AG09309 (cell line): ENCODE measurements at regions not wholly inside any gene's neighbourhood (a gene's known extent, or its start where the extent isn't known, plus 50 kb on each side); places are given as distances from the start of the nearest gene placed in this dataset.

Experiments used
- DNase-seq: peaks from one replicate; pipeline ENCODE4 v3.0.0-alpha.2; 2010; ENCODE audit warnings: low read depth
- H3K4me3 ChIP-seq: 2 replicates; pipeline ENCODE4 v1.5.1; 2011; ENCODE audit warnings: mild to moderate bottlenecking, low read depth, low read length, moderate library complexity; ENCODE audit not compliant: control insufficient read depth
- TF ChIP-seq, protein P1 (sequence below): IDR thresholded peaks from 2 replicates; pipeline ENCODE4 v1.5.1; 2011; ENCODE audit warnings: mild to moderate bottlenecking, low read depth, low read length, inconsistent platforms; ENCODE audit not compliant: insufficient read depth, control insufficient read depth; ENCODE audit errors: missing control alignments

- TF ChIP-seq, protein P1, sequence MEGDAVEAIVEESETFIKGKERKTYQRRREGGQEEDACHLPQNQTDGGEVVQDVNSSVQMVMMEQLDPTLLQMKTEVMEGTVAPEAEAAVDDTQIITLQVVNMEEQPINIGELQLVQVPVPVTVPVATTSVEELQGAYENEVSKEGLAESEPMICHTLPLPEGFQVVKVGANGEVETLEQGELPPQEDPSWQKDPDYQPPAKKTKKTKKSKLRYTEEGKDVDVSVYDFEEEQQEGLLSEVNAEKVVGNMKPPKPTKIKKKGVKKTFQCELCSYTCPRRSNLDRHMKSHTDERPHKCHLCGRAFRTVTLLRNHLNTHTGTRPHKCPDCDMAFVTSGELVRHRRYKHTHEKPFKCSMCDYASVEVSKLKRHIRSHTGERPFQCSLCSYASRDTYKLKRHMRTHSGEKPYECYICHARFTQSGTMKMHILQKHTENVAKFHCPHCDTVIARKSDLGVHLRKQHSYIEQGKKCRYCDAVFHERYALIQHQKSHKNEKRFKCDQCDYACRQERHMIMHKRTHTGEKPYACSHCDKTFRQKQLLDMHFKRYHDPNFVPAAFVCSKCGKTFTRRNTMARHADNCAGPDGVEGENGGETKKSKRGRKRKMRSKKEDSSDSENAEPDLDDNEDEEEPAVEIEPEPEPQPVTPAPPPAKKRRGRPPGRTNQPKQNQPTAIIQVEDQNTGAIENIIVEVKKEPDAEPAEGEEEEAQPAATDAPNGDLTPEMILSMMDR: no peak
- DNase-seq: no peak
- H3K4me3 ChIP-seq: no peak overlapping the region
Measured at GRCh38 chr4:14025891-14026290, 398.4 kb upstream of the BOD1L1 start.

GRCh38 chr4:14028862-14029261 is 401.3 kb upstream of the BOD1L1 start:
- no peak for DNase-seq
- no peak overlapping the region for H3K4me3 ChIP-seq
- TF ChIP-seq, protein P1: no peak

GRCh38 chr4:14035076-14035475 is 407.6 kb upstream of the BOD1L1 start:
- no peak for DNase-seq
- TF ChIP-seq, protein P1: no peak

GRCh38 chr4:14043203-14043602 is 415.7 kb upstream of the BOD1L1 start:
- no peak overlapping the region for H3K4me3 ChIP-seq
- no peak for DNase-seq
- TF ChIP-seq, protein P1: no peak

More at GRCh38 chr4:14035076-14035475, 407.6 kb upstream of the BOD1L1 start:
- no peak overlapping the region for H3K4me3 ChIP-seq

GRCh38 chr4:14046642-14047041 is 419.1 kb upstream of the BOD1L1 start:
- TF ChIP-seq, protein P1: no peak
- no peak overlapping the region for H3K4me3 ChIP-seq
- no peak for DNase-seq

DNA sequence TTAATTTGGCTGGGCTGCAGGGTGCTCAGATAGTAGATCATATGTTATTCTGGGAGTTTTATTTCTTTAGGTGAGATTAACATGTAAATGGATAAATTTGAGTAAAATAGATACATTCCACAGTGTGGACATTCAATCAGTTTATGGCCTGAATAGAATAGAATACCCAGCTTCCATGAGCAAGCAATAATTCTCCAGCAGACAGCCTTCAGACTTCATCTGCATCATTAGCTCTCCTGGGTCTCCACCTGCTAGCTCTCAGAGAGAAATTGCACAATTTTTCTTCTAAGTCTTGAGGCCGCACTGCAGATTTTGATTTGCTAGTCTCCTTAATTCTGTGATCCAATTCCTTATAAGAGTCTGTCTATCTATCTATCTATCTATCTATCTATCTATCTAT is 420.3 kb upstream of the BOD1L1 start:
- DNase-seq: no peak
- H3K4me3 ChIP-seq: no peak overlapping the region
- TF ChIP-seq, protein P1: no peak

GRCh38 chr4:14049946-14050345 is 422.4 kb upstream of the BOD1L1 start:
- no peak overlapping the region for H3K4me3 ChIP-seq
- TF ChIP-seq, protein P1: no peak
- no peak for DNase-seq
